ENCODE measurements at regions not wholly inside any gene's neighbourhood (a gene's known extent, or its start where the extent isn't known, plus 50 kb on each side); places are given as distances from the start of the nearest gene placed in this dataset.

DNA sequence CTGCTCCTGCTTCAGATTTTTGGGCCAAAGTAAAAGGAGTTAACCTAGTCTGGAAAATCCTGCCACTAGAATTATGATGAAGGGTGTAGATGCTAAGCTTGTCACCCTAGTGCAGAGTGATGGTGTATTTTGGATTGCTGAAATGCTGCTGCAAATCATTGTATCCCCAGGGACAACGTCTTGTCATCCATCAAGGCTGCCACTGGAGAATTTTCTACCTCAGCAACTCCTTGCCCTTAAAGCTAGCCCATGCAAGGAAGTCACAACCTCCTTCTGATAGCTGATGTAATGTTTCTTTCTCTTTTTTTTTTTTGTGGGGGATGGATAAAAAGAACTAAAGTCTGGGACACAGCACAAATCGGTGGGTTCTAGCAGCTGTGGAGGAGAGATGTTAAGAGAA is 139.4 kb upstream of the FRMD6 start (continued):
- TF ChIP-seq JUND (IDR thresholded peaks at IDR 0.05; ENCODE audit: low read length) (no peak), HDAC2 (IDR thresholded peaks at IDR 0.05; ENCODE audit: borderline replicate concordance in 1 of 2, low read depth in 2 of 2, low read length in 2 of 2) (no peak)
- TF ChIP-seq, protein P1, sequence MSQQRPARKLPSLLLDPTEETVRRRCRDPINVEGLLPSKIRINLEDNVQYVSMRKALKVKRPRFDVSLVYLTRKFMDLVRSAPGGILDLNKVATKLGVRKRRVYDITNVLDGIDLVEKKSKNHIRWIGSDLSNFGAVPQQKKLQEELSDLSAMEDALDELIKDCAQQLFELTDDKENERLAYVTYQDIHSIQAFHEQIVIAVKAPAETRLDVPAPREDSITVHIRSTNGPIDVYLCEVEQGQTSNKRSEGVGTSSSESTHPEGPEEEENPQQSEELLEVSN (IDR thresholded peaks at IDR 0.05), result no peak

All from H1 (cell line).